MCF 10A (cell line): ENCODE measurements at regions not wholly inside any gene's neighbourhood (a gene's known extent, or its start where the extent isn't known, plus 50 kb on each side); places are given as distances from the start of the nearest gene placed in this dataset.

Experiments used
- BruUV-seq: library from RNA; stranded (reverse); fragments of 400-500 nt; replicated peaks from 2 replicates; lab custom pipeline; 2021; lab: Mats Ljungman, UMichigan
- CTCF ChIA-PET: fragments of 300-600 bp; sonication (Branson Sonifier 250); formaldehyde crosslinking; extraction: SDS; loops from one replicate; lab custom pipeline; 2021; ENCODE audit warnings: antibody characterized with exemption, inconsistent platforms; lab: Yijun Ruan, JAX
- POLR2A ChIA-PET: fragments of 300-600, 350-650 bp; sonication (Branson Sonifier 250); formaldehyde crosslinking; extraction: SDS; loops from one replicate; lab custom pipeline; 2020; ENCODE audit warnings: antibody characterized with exemption, inconsistent platforms; lab: Yijun Ruan, JAX
- DNase-seq: peaks from one replicate; pipeline ENCODE4 v3.0.0-alpha.2; 2018; ENCODE audit not compliant: unreplicated experiment
- H3K27ac Mint-ChIP-seq: one replicate; pipeline ENCODE4 v1.8.0; 2022; ENCODE audit warnings: mild to moderate bottlenecking, low read depth, mixed read lengths; ENCODE audit not compliant: unreplicated experiment
- H3K27me3 Mint-ChIP-seq: one replicate; pipeline ENCODE4 v1.8.0; 2022; ENCODE audit warnings: mixed read lengths; ENCODE audit not compliant: insufficient read depth, unreplicated experiment
- H3K36me3 Mint-ChIP-seq: one replicate; pipeline ENCODE4 v1.8.0; 2022; ENCODE audit warnings: mild to moderate bottlenecking, moderate library complexity, mixed read lengths; ENCODE audit not compliant: insufficient read depth, unreplicated experiment
- H3K4me1 Mint-ChIP-seq: one replicate; pipeline ENCODE4 v1.8.0; 2022; ENCODE audit warnings: mixed read lengths; ENCODE audit not compliant: insufficient read depth, unreplicated experiment
- H3K4me3 Mint-ChIP-seq: one replicate; pipeline ENCODE4 v1.8.0; 2022; ENCODE audit warnings: mild to moderate bottlenecking, moderate library complexity, mixed read lengths; ENCODE audit not compliant: unreplicated experiment
- H3K9me3 Mint-ChIP-seq: one replicate; pipeline ENCODE4 v1.8.0; 2022; ENCODE audit warnings: mixed read lengths; ENCODE audit not compliant: unreplicated experiment
- CTCF ChIP-seq: fragments of 200-600 bp; IDR thresholded peaks from one replicate; pipeline ENCODE4 v1.8.0; 2022; ENCODE audit warnings: antibody characterized with exemption, mild to moderate bottlenecking; ENCODE audit not compliant: unreplicated experiment
- intact Hi-C: fragments of 100-400 bp; cut with micrococcal nuclease; formaldehyde crosslinking; loops from 2 replicates; pipeline ENCODE4 v1.14.1; 2022

GRCh38 chr5:18264126-18264882, 630.0 kb downstream of the TAF11L14 start:
- TF ChIP-seq CTCF = no peak
- ChIA-PET POLR2A (interaction anchor here (0.6 kb wide), 1 partner anchor 996 kb away, joined by 3 read pairs; no protein-coding TSS in a partner anchor), CTCF (interaction anchor here (1.2 kb wide), 1 partner anchor 13 kb away, joined by 3 read pairs; no protein-coding TSS in a partner anchor)
- Mint-ChIP-seq H3K9me3 (no peaks in the 10 kb centered on the region), H3K4me3 (no peak overlapping the region), H3K4me1 (no peaks in the 10 kb centered on the region), H3K27ac (no peak overlapping the region), H3K36me3 (no peaks in the 10 kb centered on the region), H3K27me3 (no peaks in the 10 kb centered on the region)
- DNase-seq = no peak
- BruUV-seq = no TSS peak
- intact Hi-C loops = no loop called here

- H3K27me3 Mint-ChIP-seq = no peaks in the 10 kb centered on the region
- DNase-seq = peak; percentile 66
- H3K36me3 Mint-ChIP-seq = no peaks in the 10 kb centered on the region
- no peak overlapping the region for H3K27ac Mint-ChIP-seq
- intact Hi-C loops = loop anchor here (5.0 kb wide), 1 partner anchor 68 kb away; no protein-coding TSS in a partner anchor
- H3K4me3 Mint-ChIP-seq = no peak overlapping the region
- no peak for TF ChIP-seq CTCF
- ChIA-PET POLR2A (interaction anchor here (1.0 kb wide), 1 partner anchor 75 kb away, joined by 3 read pairs; no protein-coding TSS in a partner anchor), CTCF (interaction anchor here (0.6 to 4.0 kb wide), 5 partner anchors 11 to 1054 kb away, joined by 3 to 22 read pairs (median 3); no protein-coding TSS in a partner anchor)
- H3K4me1 Mint-ChIP-seq = peaks cover 13% of the 10 kb centered on the region
- no peaks in the 10 kb centered on the region for H3K9me3 Mint-ChIP-seq
- BruUV-seq = no TSS peak
Observed at GRCh38 chr5:18270635-18271338, 636.5 kb downstream of the TAF11L14 start.

DNA sequence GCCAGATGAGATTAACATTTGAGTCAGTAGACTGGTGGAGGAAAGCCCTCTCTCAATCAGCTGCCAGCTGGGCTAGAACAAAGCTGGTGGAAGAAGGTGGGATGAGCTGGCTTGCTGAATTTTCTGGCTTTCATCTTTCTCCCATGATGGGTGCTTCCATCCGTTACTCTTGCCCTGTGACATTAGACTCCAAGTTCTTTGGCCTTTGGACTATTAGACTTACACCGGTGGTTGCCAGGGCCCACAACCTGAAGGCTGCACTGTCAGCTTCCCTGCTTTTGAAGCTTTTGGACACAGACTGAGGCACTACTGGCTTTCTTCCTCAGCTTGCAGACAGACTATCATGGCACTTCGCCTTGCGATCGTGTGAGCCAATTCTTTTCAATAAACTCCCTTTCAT, 642.7 kb downstream of the TAF11L14 start:
- TF ChIP-seq CTCF = no peak
- CTCF ChIA-PET = interaction anchor here (0.6 to 1.8 kb wide), 4 partner anchors 13 to 1061 kb away, joined by 3 to 13 read pairs (median 4); no protein-coding TSS in a partner anchor

More for the DNA sequence above, 642.7 kb downstream of the TAF11L14 start:
- Mint-ChIP-seq H3K36me3 (no peaks in the 10 kb centered on the region), H3K27ac (no peak overlapping the region), H3K27me3 (no peaks in the 10 kb centered on the region), H3K4me1 (no peaks in the 10 kb centered on the region), H3K9me3 (no peaks in the 10 kb centered on the region), H3K4me3 (no peak overlapping the region)
- DNase-seq = no peak
- intact Hi-C loops = no loop called here
- POLR2A ChIA-PET = no interaction called here
- no TSS peak for BruUV-seq
